Caco-2 (cell line): ENCODE measurements at regions not wholly inside any gene's neighbourhood (a gene's known extent, or its start where the extent isn't known, plus 50 kb on each side); places are given as distances from the start of the nearest gene placed in this dataset.

Experiments used
- BruUV-seq: library from RNA; stranded (reverse); fragments of 400-500 nt; replicated peaks from 2 replicates; lab custom pipeline; 2021; lab: Mats Ljungman, UMichigan
- CTCF ChIA-PET: fragments of 300-600 bp; sonication (Branson Sonifier 250); formaldehyde crosslinking; loops from one replicate; lab custom pipeline; 2022; ENCODE audit warnings: antibody characterized with exemption; lab: Charles Lee
- POLR2A ChIA-PET: fragments of 300-600 bp; sonication (Branson Sonifier 250); formaldehyde crosslinking; loops from one replicate; lab custom pipeline; 2022; ENCODE audit warnings: antibody characterized with exemption; lab: Charles Lee
- DNase-seq, 2 experiments: peaks; one replicate each; pipeline versions ENCODE4 v3.0.0 to v3.0.0-alpha.2; 2020 to 2022
- H3K27me3 ChIP-seq: replicated peaks from 2 replicates; pipeline ENCODE4 v1.6.0; 2011; ENCODE audit warnings: low read length; ENCODE audit not compliant: control insufficient read depth, insufficient read depth
- H3K36me3 ChIP-seq: 2 replicates; pipeline ENCODE4 v1.5.1; 2011; ENCODE audit warnings: low read length; ENCODE audit not compliant: control insufficient read depth, insufficient read depth
- H3K4me1 ChIP-seq: fragments of 250-450 bp; sonication (Bioruptor Pico); 2 replicates; pipeline ENCODE4 v1.5.1; 2020; ENCODE audit warnings: mild to moderate bottlenecking
- H3K4me3 ChIP-seq: 2 replicates; pipeline ENCODE4 v1.5.1; 2011; ENCODE audit warnings: low read depth, mild to moderate bottlenecking, control low read depth, low read length
- H3K9me3 ChIP-seq: fragments of 250-450 bp; sonication (Bioruptor Pico); 2 replicates; pipeline ENCODE4 v1.5.1; 2020; ENCODE audit warnings: mild to moderate bottlenecking, moderate library complexity
- H3K27ac Mint-ChIP-seq: one replicate; pipeline ENCODE4 v1.8.0; 2022; ENCODE audit warnings: mixed read lengths; ENCODE audit not compliant: unreplicated experiment
- H3K27me3 Mint-ChIP-seq: one replicate; pipeline ENCODE4 v1.8.0; 2022; ENCODE audit warnings: mixed read lengths; ENCODE audit not compliant: insufficient read depth, unreplicated experiment
- H3K36me3 Mint-ChIP-seq: one replicate; pipeline ENCODE4 v1.8.0; 2022; ENCODE audit warnings: mild to moderate bottlenecking, mixed read lengths; ENCODE audit not compliant: insufficient read depth, unreplicated experiment
- H3K4me1 Mint-ChIP-seq: one replicate; pipeline ENCODE4 v1.8.0; 2022; ENCODE audit warnings: low read depth, mixed read lengths; ENCODE audit not compliant: unreplicated experiment
- H3K4me3 Mint-ChIP-seq: one replicate; pipeline ENCODE4 v1.8.0; 2022; ENCODE audit warnings: mild to moderate bottlenecking, moderate library complexity, mixed read lengths; ENCODE audit not compliant: unreplicated experiment
- H3K9me3 Mint-ChIP-seq: one replicate; pipeline ENCODE4 v1.8.0; 2022; ENCODE audit warnings: mixed read lengths; ENCODE audit not compliant: unreplicated experiment
- intact Hi-C: fragments of 100-400 bp; cut with micrococcal nuclease; formaldehyde crosslinking; loops from one replicate; pipeline ENCODE4 v1.10.0; 2022; ENCODE audit not compliant: unreplicated experiment
- TF ChIP-seq, protein P1 (sequence below), 2 experiments: fragments of 200-600 bp in 1 of 2; IDR thresholded peaks; 1 replicate in 1 of 2; 2 replicates in 1 of 2; pipeline versions ENCODE4 v1.5.1 to v1.8.0; 2011 to 2022; ENCODE audit warnings: antibody characterized with exemption in 1 of 2, control low read depth in 1 of 2, inconsistent platforms in 1 of 2, low read depth in 1 of 2, low read length in 1 of 2, mild to moderate bottlenecking in 1 of 2, moderate library complexity in 1 of 2; ENCODE audit not compliant: insufficient read depth in 1 of 2, severe bottlenecking in 1 of 2, unreplicated experiment in 1 of 2

DNA sequence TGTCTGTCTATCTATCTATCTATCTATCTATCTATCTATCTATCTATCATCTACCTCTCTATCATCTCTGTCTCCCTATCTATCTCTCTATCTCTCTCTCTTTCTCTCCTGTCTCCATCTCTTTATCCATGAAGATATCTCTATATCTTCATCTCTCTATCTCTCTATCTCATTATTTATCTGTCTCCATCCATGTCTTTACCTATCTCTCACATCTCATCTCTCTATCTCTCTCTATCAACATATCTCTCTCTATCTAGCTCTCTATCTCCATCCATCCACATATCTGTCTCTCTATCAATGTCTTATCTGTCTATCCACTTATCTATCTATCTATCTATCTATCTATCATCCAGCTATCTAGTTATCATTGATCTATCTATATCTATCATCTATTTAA, 292.1 kb upstream of the IRX2 start:
- H3K9me3 ChIP-seq = no peaks in the 10 kb centered on the region
- TF ChIP-seq, protein P1, sequence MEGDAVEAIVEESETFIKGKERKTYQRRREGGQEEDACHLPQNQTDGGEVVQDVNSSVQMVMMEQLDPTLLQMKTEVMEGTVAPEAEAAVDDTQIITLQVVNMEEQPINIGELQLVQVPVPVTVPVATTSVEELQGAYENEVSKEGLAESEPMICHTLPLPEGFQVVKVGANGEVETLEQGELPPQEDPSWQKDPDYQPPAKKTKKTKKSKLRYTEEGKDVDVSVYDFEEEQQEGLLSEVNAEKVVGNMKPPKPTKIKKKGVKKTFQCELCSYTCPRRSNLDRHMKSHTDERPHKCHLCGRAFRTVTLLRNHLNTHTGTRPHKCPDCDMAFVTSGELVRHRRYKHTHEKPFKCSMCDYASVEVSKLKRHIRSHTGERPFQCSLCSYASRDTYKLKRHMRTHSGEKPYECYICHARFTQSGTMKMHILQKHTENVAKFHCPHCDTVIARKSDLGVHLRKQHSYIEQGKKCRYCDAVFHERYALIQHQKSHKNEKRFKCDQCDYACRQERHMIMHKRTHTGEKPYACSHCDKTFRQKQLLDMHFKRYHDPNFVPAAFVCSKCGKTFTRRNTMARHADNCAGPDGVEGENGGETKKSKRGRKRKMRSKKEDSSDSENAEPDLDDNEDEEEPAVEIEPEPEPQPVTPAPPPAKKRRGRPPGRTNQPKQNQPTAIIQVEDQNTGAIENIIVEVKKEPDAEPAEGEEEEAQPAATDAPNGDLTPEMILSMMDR (IDR thresholded peaks at IDR 0.05; ENCODE audit: insufficient read depth in 1 of 2, low read depth in 1 of 2, low read length in 1 of 2, severe bottlenecking in 1 of 2, unreplicated experiment in 1 of 2) = no peak
- intact Hi-C loops = no loop called here
- H3K27ac Mint-ChIP-seq = no peak overlapping the region
- H3K4me3 Mint-ChIP-seq = no peak overlapping the region
- H3K36me3 Mint-ChIP-seq = no peaks in the 10 kb centered on the region
- H3K9me3 Mint-ChIP-seq = peaks cover 19% of the 10 kb centered on the region
- H3K4me3 ChIP-seq = no peak overlapping the region
- no peaks in the 10 kb centered on the region for H3K27me3 Mint-ChIP-seq
- H3K36me3 ChIP-seq = no peaks in the 10 kb centered on the region
- BruUV-seq = no TSS peak
- DNase-seq = no peak
- POLR2A ChIA-PET = no interaction called here
- no peaks in the 10 kb centered on the region for H3K27me3 ChIP-seq
- CTCF ChIA-PET = no interaction called here
- H3K4me1 ChIP-seq = no peaks in the 10 kb centered on the region
- no peaks in the 10 kb centered on the region for H3K4me1 Mint-ChIP-seq

- POLR2A ChIA-PET = no interaction called here
- no TSS peak for BruUV-seq
Observed at GRCh38 chr5:3041001-3041400, 289.5 kb upstream of the IRX2 start.

GRCh38 chr5:3036041-3036788, 284.7 kb upstream of the IRX2 start:
- no peaks in the 10 kb centered on the region for H3K9me3 ChIP-seq
- Mint-ChIP-seq H3K4me3 (no peak overlapping the region), H3K4me1 (no peaks in the 10 kb centered on the region), H3K9me3 (peaks cover 21% of the 10 kb centered on the region), H3K36me3 (no peaks in the 10 kb centered on the region), H3K27me3 (peaks cover 2% of the 10 kb centered on the region), H3K27ac (no peak overlapping the region)
- no TSS peak for BruUV-seq
- DNase-seq = no peak
- intact Hi-C loops = no loop called here
- ChIA-PET CTCF (no interaction called here), POLR2A (no interaction called here)
- no peaks in the 10 kb centered on the region for H3K4me1 ChIP-seq
- TF ChIP-seq, protein P1 (IDR thresholded peaks at IDR 0.05; ENCODE audit: insufficient read depth in 1 of 2, low read depth in 1 of 2, low read length in 1 of 2, severe bottlenecking in 1 of 2, unreplicated experiment in 1 of 2) = no peak
- H3K4me3 ChIP-seq = no peak overlapping the region
- no peaks in the 10 kb centered on the region for H3K27me3 ChIP-seq
- no peaks in the 10 kb centered on the region for H3K36me3 ChIP-seq

More at GRCh38 chr5:3041001-3041400, 289.5 kb upstream of the IRX2 start:
- Histone ChIP-seq H3K36me3 (no peaks in the 10 kb centered on the region), H3K4me1 (no peaks in the 10 kb centered on the region), H3K9me3 (no peaks in the 10 kb centered on the region), H3K27me3 (no peaks in the 10 kb centered on the region), H3K4me3 (no peak overlapping the region)
- CTCF ChIA-PET = no interaction called here
- Mint-ChIP-seq H3K36me3 (no peaks in the 10 kb centered on the region), H3K9me3 (peaks cover 40% of the 10 kb centered on the region), H3K27me3 (no peaks in the 10 kb centered on the region), H3K4me3 (no peak overlapping the region), H3K27ac (no peak overlapping the region), H3K4me1 (no peaks in the 10 kb centered on the region)
- no peak for DNase-seq
- intact Hi-C loops = no loop called here
- TF ChIP-seq, protein P1 (IDR thresholded peaks at IDR 0.05; ENCODE audit: insufficient read depth in 1 of 2, low read depth in 1 of 2, low read length in 1 of 2, severe bottlenecking in 1 of 2, unreplicated experiment in 1 of 2) = no peak
